SK-N-MC (cell line): ENCODE measurements at regions not wholly inside any gene's neighbourhood (a gene's known extent, or its start where the extent isn't known, plus 50 kb on each side); places are given as distances from the start of the nearest gene placed in this dataset.

ENCODE experiments used
- EZH2 ChIP-seq: fragments of 200-600 bp; sonication (generic); IDR thresholded peaks from one replicate; pipeline ENCODE4 v1.6.1; 2017; ENCODE audit warnings: antibody characterized with exemption
- FOXP2 ChIP-seq: optimal IDR thresholded peaks from 2 replicates; pipeline ENCODE3; 2011; ENCODE audit warnings: mild to moderate bottlenecking, moderate library complexity; ENCODE audit not compliant: insufficient read depth; ENCODE audit errors: extremely low read length, control extremely low read depth
- POLR2AphosphoS5 ChIP-seq: IDR thresholded peaks from 2 replicates; pipeline ENCODE4 v1.6.1; 2012; ENCODE audit warnings: mild to moderate bottlenecking, low read depth, low read length, borderline replicate concordance

GRCh38 chr2:6692819-6693218, 172.9 kb downstream of the CMPK2 start:
- TF ChIP-seq POLR2AphosphoS5 (no peak), EZH2 (no peak), FOXP2 (no peak)
